B cell (primary cell): ENCODE measurements at regions not wholly inside any gene's neighbourhood (a gene's known extent, or its start where the extent isn't known, plus 50 kb on each side); places are given as distances from the start of the nearest gene placed in this dataset.

Experiments used
- ATAC-seq: fragments of 200-7000 bp; cut with Tn5 transposase; one replicate; pipeline ENCODE4 v1.10.0; 2021; ENCODE audit warnings: low read depth, mild to moderate bottlenecking, moderate number of reproducible peaks, moderate library complexity
- CTCF ChIA-PET: fragments of 350-600 bp; sonication (Branson Sonifier 250); formaldehyde crosslinking; loops from one replicate; lab custom pipeline; 2021; ENCODE audit warnings: antibody characterized with exemption, inconsistent platforms; lab: Charles Lee
- POLR2A ChIA-PET: fragments of 350-600 bp; sonication (Branson Sonifier 250); formaldehyde crosslinking; loops from one replicate; lab custom pipeline; 2021; ENCODE audit warnings: antibody characterized with exemption; lab: Charles Lee
- DNase-seq: peaks from one replicate; pipeline ENCODE4 v3.0.0; 2013
- H2AFZ ChIP-seq: 2 replicates; pipeline ENCODE4 v1.6.1; 2012; ENCODE audit warnings: mild to moderate bottlenecking, low read depth, low read length; ENCODE audit not compliant: insufficient read depth, poor library complexity, severe bottlenecking
- H3K27ac ChIP-seq, 2 donors: 1 replicate in 1 of 2; 2 replicates in 1 of 2; pipeline ENCODE4 v1.5.1; 2012 to 2013; ENCODE audit warnings: low read length in 2 of 2, mild to moderate bottlenecking in 2 of 2, moderate library complexity in 1 of 2
- H3K27me3 ChIP-seq, 4 experiments: fragments of 200-600 bp in 1 of 4; sonication (generic) in 1 of 4; replicated peaks in 1 of 4; 1 replicate in 2 of 4; 2 replicates in 2 of 4; pipeline versions ENCODE4 v1.6.1 to v1.7.0; 2013 to 2016; ENCODE audit warnings: low read length in 3 of 4, mild to moderate bottlenecking in 2 of 4, mixed read lengths in 1 of 4, moderate library complexity in 1 of 4; ENCODE audit not compliant: insufficient read depth in 4 of 4, control insufficient read depth in 3 of 4; ENCODE audit errors: control extremely low read depth in 1 of 4
- H3K36me3 ChIP-seq, 2 experiments: replicated peaks in 1 of 2; 1 replicate in 1 of 2; 2 replicates in 1 of 2; pipeline versions ENCODE4 v1.6.1 to v1.7.1; 2013; ENCODE audit warnings: low read length in 1 of 2; ENCODE audit not compliant: insufficient read depth in 2 of 2, control insufficient read depth in 1 of 2; ENCODE audit errors: control extremely low read depth in 1 of 2, extremely low read depth in 1 of 2
- H3K4me1 ChIP-seq, 2 donors: fragments of 200-600 bp in 1 of 2; sonication (generic) in 1 of 2; 1 replicate in 1 of 2; 2 replicates in 1 of 2; pipeline versions ENCODE4 v1.5.1 to v1.6.1; 2013 to 2017; ENCODE audit warnings: low read length in 2 of 2; ENCODE audit not compliant: control insufficient read depth in 2 of 2, insufficient read depth in 2 of 2
- H3K4me2 ChIP-seq: replicated peaks from 2 replicates; pipeline ENCODE3; 2012; ENCODE audit warnings: mild to moderate bottlenecking, low read depth, low read length; ENCODE audit not compliant: poor library complexity, severe bottlenecking
- H3K4me3 ChIP-seq, 5 experiments: fragments of 200-600 bp in 1 of 5; sonication (generic) in 1 of 5; 1 replicate in 3 of 5; 2 replicates in 2 of 5; pipeline versions ENCODE4 v1.5.1 to v1.7.0; 2011 to 2016; ENCODE audit warnings: low read length in 4 of 5, mild to moderate bottlenecking in 4 of 5, low read depth in 2 of 5, control low read depth in 1 of 5, moderate library complexity in 1 of 5; ENCODE audit not compliant: insufficient read depth in 1 of 5; ENCODE audit errors: control extremely low read depth in 1 of 5, extremely low read depth in 1 of 5
- H3K79me2 ChIP-seq: fragments of 200-600 bp; sonication (generic); one replicate; pipeline ENCODE4 v1.6.0; 2016; ENCODE audit warnings: low read length; ENCODE audit not compliant: control insufficient read depth, insufficient read depth
- H3K9ac ChIP-seq: fragments of 200-600 bp; sonication (generic); 2 replicates; pipeline ENCODE4 v1.6.1; 2017; ENCODE audit warnings: mild to moderate bottlenecking, low read length, moderate library complexity
- H3K9me3 ChIP-seq, 3 donors: one replicate each; pipeline versions ENCODE4 v1.6.1 to v1.7.1; 2013; ENCODE audit warnings: low read length in 2 of 3; ENCODE audit not compliant: control insufficient read depth in 2 of 3, insufficient read depth in 1 of 3; ENCODE audit errors: control extremely low read depth in 1 of 3
- H4K20me1 ChIP-seq: 2 replicates; pipeline ENCODE4 v1.6.0; 2012; ENCODE audit warnings: mild to moderate bottlenecking, low read length; ENCODE audit not compliant: insufficient read depth, control insufficient read depth, poor library complexity, severe bottlenecking
- H3K27ac Mint-ChIP-seq: one replicate; pipeline ENCODE4 v1.8.0; 2021; ENCODE audit warnings: mixed read lengths
- H3K27me3 Mint-ChIP-seq: one replicate; pipeline ENCODE4 v1.8.0; 2021; ENCODE audit warnings: mixed read lengths
- H3K4me1 Mint-ChIP-seq: one replicate; pipeline ENCODE4 v1.8.0; 2021; ENCODE audit warnings: mixed read lengths
- H3K4me3 Mint-ChIP-seq: one replicate; pipeline ENCODE4 v1.8.0; 2021; ENCODE audit warnings: mixed read lengths
- H3K9me3 Mint-ChIP-seq: one replicate; pipeline ENCODE4 v1.8.0; 2022; ENCODE audit warnings: mixed read lengths; ENCODE audit not compliant: insufficient read depth
- EZH2 ChIP-seq: IDR thresholded peaks from 2 replicates; pipeline ENCODE4 v1.6.1; 2012; ENCODE audit warnings: borderline replicate concordance, low read depth, mild to moderate bottlenecking, moderate library complexity, low read length; ENCODE audit not compliant: insufficient read depth, poor library complexity, severe bottlenecking
- whole genome bisulfite sequencing: methylation state at CpG from one replicate; pipeline ENCODE4 v1.1.5; 2013; ENCODE audit warnings: missing lambda C conversion rate; ENCODE audit not compliant: insufficient coverage; 5-methylcytosine and 5-hydroxymethylcytosine counted together
- intact Hi-C: fragments of 100-400 bp; cut with micrococcal nuclease; formaldehyde crosslinking; loops from one replicate; pipeline ENCODE4 v1.10.0; 2022
- TF ChIP-seq, protein P1 (sequence below): fragments of 200-600 bp; IDR thresholded peaks from one replicate; pipeline ENCODE4 v1.8.0; 2022; ENCODE audit warnings: antibody characterized with exemption, mild to moderate bottlenecking

GRCh38 chr10:26640391-26640790, 57.1 kb upstream of the PDSS1 start:
- 97% methylated on average over 9 of the region's 10 CpGs for WGBS
- DNase-seq (no peak), ATAC-seq (no peak)
- H3K27ac ChIP-seq, result no peak overlapping the region
- POLR2A ChIA-PET, result no interaction called here
- no peak overlapping the region for H3K4me3 ChIP-seq
- intact Hi-C loops, result no loop called here
- CTCF ChIA-PET, result no interaction called here
- H3K4me1 Mint-ChIP-seq, result no peaks in the 10 kb centered on the region
- H2AFZ ChIP-seq, result no peak overlapping the region
- no peaks in the 10 kb centered on the region for H3K9me3 Mint-ChIP-seq
- no peaks in the 10 kb centered on the region for H3K4me1 ChIP-seq
- H3K27ac Mint-ChIP-seq, result no peak overlapping the region
- H3K27me3 Mint-ChIP-seq, result peaks cover 2% of the 10 kb centered on the region
- H3K4me3 Mint-ChIP-seq, result no peak overlapping the region
- no peaks in the 10 kb centered on the region for H3K27me3 ChIP-seq
- H3K79me2 ChIP-seq, result no peaks in the 10 kb centered on the region
- no peaks in the 10 kb centered on the region for H3K36me3 ChIP-seq
- no peak overlapping the region for H3K9ac ChIP-seq
- no peak overlapping the region for H3K4me2 ChIP-seq
- no peaks in the 10 kb centered on the region for H4K20me1 ChIP-seq
- H3K9me3 ChIP-seq, result peaks cover 0 to 14% (median 0%) of the 10 kb centered on the region in 3 donors
- TF ChIP-seq, protein P1, sequence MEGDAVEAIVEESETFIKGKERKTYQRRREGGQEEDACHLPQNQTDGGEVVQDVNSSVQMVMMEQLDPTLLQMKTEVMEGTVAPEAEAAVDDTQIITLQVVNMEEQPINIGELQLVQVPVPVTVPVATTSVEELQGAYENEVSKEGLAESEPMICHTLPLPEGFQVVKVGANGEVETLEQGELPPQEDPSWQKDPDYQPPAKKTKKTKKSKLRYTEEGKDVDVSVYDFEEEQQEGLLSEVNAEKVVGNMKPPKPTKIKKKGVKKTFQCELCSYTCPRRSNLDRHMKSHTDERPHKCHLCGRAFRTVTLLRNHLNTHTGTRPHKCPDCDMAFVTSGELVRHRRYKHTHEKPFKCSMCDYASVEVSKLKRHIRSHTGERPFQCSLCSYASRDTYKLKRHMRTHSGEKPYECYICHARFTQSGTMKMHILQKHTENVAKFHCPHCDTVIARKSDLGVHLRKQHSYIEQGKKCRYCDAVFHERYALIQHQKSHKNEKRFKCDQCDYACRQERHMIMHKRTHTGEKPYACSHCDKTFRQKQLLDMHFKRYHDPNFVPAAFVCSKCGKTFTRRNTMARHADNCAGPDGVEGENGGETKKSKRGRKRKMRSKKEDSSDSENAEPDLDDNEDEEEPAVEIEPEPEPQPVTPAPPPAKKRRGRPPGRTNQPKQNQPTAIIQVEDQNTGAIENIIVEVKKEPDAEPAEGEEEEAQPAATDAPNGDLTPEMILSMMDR, result no peak
- TF ChIP-seq EZH2, result no peak

- Histone ChIP-seq H3K27me3 (no peaks in the 10 kb centered on the region), H3K4me2 (no peak overlapping the region), H4K20me1 (no peaks in the 10 kb centered on the region), H3K9ac (no peak overlapping the region), H3K9me3 (peaks cover 0 to 11% (median 0%) of the 10 kb centered on the region in 3 donors), H3K27ac (no peak overlapping the region), H3K4me1 (no peaks in the 10 kb centered on the region), H2AFZ (no peak overlapping the region), H3K36me3 (no peaks in the 10 kb centered on the region), H3K4me3 (no peak overlapping the region), H3K79me2 (no peaks in the 10 kb centered on the region)
- ChIA-PET CTCF (no interaction called here), POLR2A (no interaction called here)
- no peaks in the 10 kb centered on the region for H3K27me3 Mint-ChIP-seq
- H3K9me3 Mint-ChIP-seq, result no peaks in the 10 kb centered on the region
- DNase-seq (no peak), ATAC-seq (no peak)
- no peaks in the 10 kb centered on the region for H3K4me1 Mint-ChIP-seq
- 96% methylated on average over 26 of the region's 32 CpGs for WGBS
- no peak for TF ChIP-seq EZH2
- TF ChIP-seq, protein P1, result no peak
- intact Hi-C loops, result no loop called here
- H3K4me3 Mint-ChIP-seq, result no peak overlapping the region
- no peak overlapping the region for H3K27ac Mint-ChIP-seq
Measured at GRCh38 chr10:26642896-26643653, 54.4 kb upstream of the PDSS1 start.
